Left lobe of liver (tissue), 2 donors: ENCODE measurements at regions not wholly inside any gene's neighbourhood (a gene's known extent, or its start where the extent isn't known, plus 50 kb on each side); places are given as distances from the start of the nearest gene placed in this dataset.

Experiments
- ATAC-seq: fragments of 200-7000 bp; cut with Tn5 transposase; one replicate; pipeline ENCODE4 v1.9.1; 2020; ENCODE audit warnings: mild to moderate bottlenecking, moderate library complexity
- DNase-seq: peaks from one replicate; pipeline ENCODE4 v3.0.0-alpha.2; 2020; ENCODE audit warnings: low spot score
- donor health status: DM: no; HTN: no; CAD: no; lungs with moderate emphysema.
- donor health status: DM: no; HTN: yes; CAD: no.

- no peak for ATAC-seq
- DNase-seq = no peak
Measured at GRCh38 chr9:129232839-129233591, 55.0 kb upstream of the IER5L start.

- no peak for DNase-seq
- ATAC-seq = no peak
Measured at GRCh38 chr9:129231759-129232158, 53.7 kb upstream of the IER5L start.

- ATAC-seq = no peak
Measured at GRCh38 chr9:129231022-129231739, 53.1 kb upstream of the IER5L start.

GRCh38 chr9:129230302-129230701, 52.2 kb upstream of the IER5L start:
- DNase-seq = no peak
- ATAC-seq = no peak

More at GRCh38 chr9:129231022-129231739, 53.1 kb upstream of the IER5L start:
- no peak for DNase-seq
